ENCODE measurements at regions not wholly inside any gene's neighbourhood (a gene's known extent, or its start where the extent isn't known, plus 50 kb on each side); places are given as distances from the start of the nearest gene placed in this dataset.

DNA sequence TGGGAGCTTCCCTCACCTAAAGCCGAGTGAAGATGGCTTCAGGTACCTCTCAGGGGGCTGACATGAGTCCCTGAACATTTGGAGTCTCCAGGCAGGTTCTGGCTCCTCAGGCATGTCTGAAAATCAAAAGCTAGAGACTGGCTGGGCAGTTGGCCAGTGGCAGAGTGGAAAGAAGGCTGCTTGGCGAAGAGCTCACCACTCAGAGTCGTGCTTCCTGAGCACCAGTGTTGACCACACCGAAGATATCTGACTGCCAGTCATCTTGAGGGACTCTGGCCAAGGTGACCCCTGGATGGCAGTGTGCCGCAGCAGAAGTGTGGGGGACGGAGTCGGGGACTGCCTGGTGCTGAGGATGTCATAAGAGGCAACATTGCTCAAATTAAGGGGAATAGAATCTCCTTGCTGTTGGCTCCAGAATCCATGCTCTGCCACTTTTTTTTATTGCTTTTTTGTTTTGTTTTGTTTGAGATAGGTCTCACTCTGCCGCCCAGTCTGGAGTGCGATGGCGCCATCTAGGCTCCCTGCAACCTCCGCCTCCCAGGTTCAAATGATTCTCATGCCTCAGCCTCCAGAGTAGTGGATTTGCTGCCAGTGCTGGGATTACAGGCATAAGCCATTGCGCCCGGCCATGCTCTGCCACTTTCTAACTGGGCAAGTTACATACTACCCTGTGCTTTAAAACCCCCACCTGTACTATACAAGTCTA is 172.5 kb upstream of the GATB start:
- no peaks in the 10 kb centered on the region for H3K36me3 ChIP-seq (ENCODE audit: control insufficient read depth in 2 of 2, insufficient read depth in 2 of 2, low read length in 1 of 2)
- no peak overlapping the region for H3K4me2 ChIP-seq (ENCODE audit: control insufficient read depth, insufficient read depth)
- in situ Hi-C loops (cut with MboI) = no loop called here
- H3K79me2 ChIP-seq (ENCODE audit: control insufficient read depth, insufficient read depth, low read length) = no peaks in the 10 kb centered on the region
- ChIA-PET RAD21 (ENCODE audit: unreplicated experiment) (no interaction called here), CTCF (interaction anchor here (0.7 to 0.9 kb wide), 2 partner anchors 131 to 596 kb away, joined by 3 to 4 read pairs; no protein-coding TSS in a partner anchor), SMC1A (ENCODE audit: uncharacterized antibody, unreplicated experiment) (no interaction called here), POLR2A (no interaction called here)
- H3K27ac ChIP-seq (ENCODE audit: control insufficient read depth, insufficient read depth) = no peak overlapping the region
- TF ChIP-seq POLR2A (IDR thresholded peaks at IDR 0.05; ENCODE audit: low read depth, low read length) = no peak
- TF ChIP-seq ATF7 (IDR thresholded peaks at IDR 0.05; ENCODE audit: low read depth) = no peak
- TF ChIP-seq ZNF217 (IDR thresholded peaks at IDR 0.05) = no peak
- no peak for TF ChIP-seq NFXL1 (IDR thresholded peaks at IDR 0.05; ENCODE audit: borderline replicate concordance)
- no peak for TF ChIP-seq YY1 (IDR thresholded peaks at IDR 0.05; ENCODE audit: low read depth, low read length)
- no peaks in the 10 kb centered on the region for H4K20me1 ChIP-seq (ENCODE audit: control insufficient read depth, insufficient read depth)
- ATAC-seq (no peak; the same call in 2 of the 3 replicates), DNase-seq (ENCODE audit: low read depth, low spot score) (no peak), FAIRE-seq (no peak)
- intact Hi-C loops (cut with micrococcal nuclease; ENCODE audit: unreplicated experiment) = no loop called here
- H3K9ac ChIP-seq (ENCODE audit: control insufficient read depth, insufficient read depth, low read length) = no peak overlapping the region
- no peaks in the 10 kb centered on the region for H3K27me3 ChIP-seq (replicated peaks in 1 of 2; ENCODE audit: control insufficient read depth in 2 of 2, insufficient read depth in 2 of 2, low read length in 1 of 2)
- no peak overlapping the region for H2AFZ ChIP-seq (ENCODE audit: control insufficient read depth, low read depth, low read length)
- BruUV-seq (replicated peaks) = no TSS peak
- 51% methylated on average over 13 of the region's 13 CpGs for WGBS (ENCODE audit: insufficient coverage, insufficient replicate concordance, low lambda C conversion rate, missing lambda C conversion rate)
- H3K4me1 ChIP-seq (ENCODE audit: control insufficient read depth, insufficient read depth, low read length) = no peaks in the 10 kb centered on the region
- no peaks in the 10 kb centered on the region for H3K9me3 ChIP-seq (replicated peaks; ENCODE audit: control insufficient read depth, insufficient read depth, low read length)
- no peak overlapping the region for H3K4me3 ChIP-seq

DNA sequence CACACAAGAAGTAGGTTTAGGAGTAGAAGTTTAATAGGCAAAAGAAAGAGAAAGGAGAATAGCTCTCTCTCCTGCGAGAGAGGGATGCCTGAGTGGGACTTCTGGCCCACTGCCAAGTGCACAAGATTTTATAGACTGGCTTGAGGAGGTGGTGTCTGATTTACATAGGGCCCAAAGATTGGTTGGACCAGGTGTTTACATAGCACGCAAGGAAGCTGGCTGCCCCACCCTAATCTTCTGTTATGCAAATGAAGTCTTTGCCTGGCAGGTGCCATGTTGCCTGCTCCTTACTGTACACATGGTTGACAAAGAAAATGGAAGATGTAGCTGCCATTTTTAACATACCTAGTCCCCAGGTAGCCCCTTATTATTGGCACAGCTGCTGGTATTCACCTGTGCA is 170.8 kb upstream of the GATB start:
- no peak for FAIRE-seq
- ChIA-PET RAD21 (ENCODE audit: unreplicated experiment) (no interaction called here), POLR2A (no interaction called here), CTCF (no interaction called here), SMC1A (ENCODE audit: uncharacterized antibody, unreplicated experiment) (no interaction called here)
- H3K4me3 ChIP-seq = no peak overlapping the region
- H3K27ac ChIP-seq (ENCODE audit: control insufficient read depth, insufficient read depth) = no peak overlapping the region
- intact Hi-C loops (cut with micrococcal nuclease; ENCODE audit: unreplicated experiment) (no loop called here), in situ Hi-C loops (cut with MboI) (no loop called here)
- H3K36me3 ChIP-seq (ENCODE audit: control insufficient read depth in 2 of 2, insufficient read depth in 2 of 2, low read length in 1 of 2) = no peaks in the 10 kb centered on the region
- no TSS peak for BruUV-seq (replicated peaks)
- no peak for ATAC-seq
- TF ChIP-seq MEF2A (IDR thresholded peaks at IDR 0.05; ENCODE audit: insufficient read depth, low read depth, low read length) (no peak), YY1 (IDR thresholded peaks at IDR 0.05; ENCODE audit: low read depth, low read length) (no peak), YBX1 (IDR thresholded peaks at IDR 0.05) (no peak), SREBF1 (IDR thresholded peaks at IDR 0.05; ENCODE audit: low read length) (no peak), BACH1 (IDR thresholded peaks at IDR 0.05; ENCODE audit: borderline replicate concordance) (no peak), ZZZ3 (IDR thresholded peaks at IDR 0.05; ENCODE audit: control insufficient read depth, insufficient read length, low read depth) (no peak), EP300 (IDR thresholded peaks at IDR 0.05; ENCODE audit: borderline replicate concordance in 1 of 2, control insufficient read depth in 1 of 2, low read depth in 2 of 2, low read length in 2 of 2) (no peak), ZNF622 (IDR thresholded peaks at IDR 0.05) (no peak)
- TF ChIP-seq, protein P1, sequence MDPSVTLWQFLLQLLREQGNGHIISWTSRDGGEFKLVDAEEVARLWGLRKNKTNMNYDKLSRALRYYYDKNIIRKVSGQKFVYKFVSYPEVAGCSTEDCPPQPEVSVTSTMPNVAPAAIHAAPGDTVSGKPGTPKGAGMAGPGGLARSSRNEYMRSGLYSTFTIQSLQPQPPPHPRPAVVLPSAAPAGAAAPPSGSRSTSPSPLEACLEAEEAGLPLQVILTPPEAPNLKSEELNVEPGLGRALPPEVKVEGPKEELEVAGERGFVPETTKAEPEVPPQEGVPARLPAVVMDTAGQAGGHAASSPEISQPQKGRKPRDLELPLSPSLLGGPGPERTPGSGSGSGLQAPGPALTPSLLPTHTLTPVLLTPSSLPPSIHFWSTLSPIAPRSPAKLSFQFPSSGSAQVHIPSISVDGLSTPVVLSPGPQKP (IDR thresholded peaks at IDR 0.05; ENCODE audit: low read depth, low read length) = no peak
- no peak for DNase-seq (ENCODE audit: low read depth, low spot score)
- no peak overlapping the region for H3K4me2 ChIP-seq (ENCODE audit: control insufficient read depth, insufficient read depth)
- no peak overlapping the region for H2AFZ ChIP-seq (ENCODE audit: control insufficient read depth, low read depth, low read length)
- 50% methylated on average over 2 of the region's 2 CpGs for WGBS (ENCODE audit: insufficient coverage, insufficient replicate concordance, low lambda C conversion rate, missing lambda C conversion rate)
- H3K79me2 ChIP-seq (ENCODE audit: control insufficient read depth, insufficient read depth, low read length) = no peaks in the 10 kb centered on the region
- H3K9me3 ChIP-seq (replicated peaks; ENCODE audit: control insufficient read depth, insufficient read depth, low read length) = no peaks in the 10 kb centered on the region
- H3K27me3 ChIP-seq (replicated peaks in 1 of 2; ENCODE audit: control insufficient read depth in 2 of 2, insufficient read depth in 2 of 2, low read length in 1 of 2) = no peaks in the 10 kb centered on the region
- H4K20me1 ChIP-seq (ENCODE audit: control insufficient read depth, insufficient read depth) = no peaks in the 10 kb centered on the region
- no peaks in the 10 kb centered on the region for H3K4me1 ChIP-seq (ENCODE audit: control insufficient read depth, insufficient read depth, low read length)
- H3K9ac ChIP-seq (ENCODE audit: control insufficient read depth, insufficient read depth, low read length) = no peak overlapping the region

All from GM12878 (cell line).